IMR-90 (cell line): ENCODE measurements at regions not wholly inside any gene's neighbourhood (a gene's known extent, or its start where the extent isn't known, plus 50 kb on each side); places are given as distances from the start of the nearest gene placed in this dataset.
"Not testable (repeated sequence)": the region's sequence is repeated elsewhere in the genome, so short reads cannot be mapped to it uniquely, and the experiment has no call there.

Experiments
- ATAC-seq: fragments of 200-7000 bp; cut with Tn5 transposase; 2 replicates; pipeline ENCODE4 v1.9.1; 2020; ENCODE audit warnings: low read depth, mild to moderate bottlenecking, moderate library complexity
- BruUV-seq: library from RNA; stranded (reverse); fragments of 400-500 nt; replicated peaks from 2 replicates; lab custom pipeline; 2021; lab: Mats Ljungman, UMichigan
- CTCF ChIA-PET: fragments of 300-600 bp; formaldehyde crosslinking; extraction: SDS; loops from one replicate; lab custom pipeline; 2021; ENCODE audit warnings: antibody characterized with exemption; lab: Yijun Ruan, JAX
- POLR2A ChIA-PET: fragments of 300-600 bp; sonication (Branson Sonifier 250); formaldehyde crosslinking; loops from one replicate; lab custom pipeline; 2022; ENCODE audit warnings: antibody characterized with exemption; ENCODE audit not compliant: unreplicated experiment; lab: Charles Lee
- DNase-seq: peaks from one replicate; pipeline ENCODE4 v3.0.0; 2013
- H2AFZ ChIP-seq: replicated peaks from 2 replicates; pipeline ENCODE3; 2013; ENCODE audit warnings: low read length, mild to moderate bottlenecking; ENCODE audit not compliant: poor library complexity
- H2AK5ac ChIP-seq: 2 replicates; pipeline ENCODE4 v1.6.1; 2013; ENCODE audit warnings: low read depth, low read length, inconsistent platforms
- H2AK9ac ChIP-seq: replicated peaks from 2 replicates; pipeline ENCODE3; 2013; ENCODE audit warnings: mild to moderate bottlenecking, low read depth, low read length, moderate library complexity; ENCODE audit not compliant: poor library complexity
- H2BK120ac ChIP-seq: 2 replicates; pipeline ENCODE4 v1.6.1; 2013; ENCODE audit warnings: low read depth, low read length, inconsistent platforms
- H2BK15ac ChIP-seq: 3 replicates; pipeline ENCODE4 v1.6.1; 2013; ENCODE audit warnings: low read depth, low read length, inconsistent platforms
- H2BK20ac ChIP-seq: 2 replicates; pipeline ENCODE4 v1.6.1; 2013; ENCODE audit warnings: low read depth, mild to moderate bottlenecking, inconsistent platforms, low read length, moderate library complexity
- H2BK5ac ChIP-seq: 2 replicates; pipeline ENCODE4 v1.6.1; 2013; ENCODE audit warnings: mild to moderate bottlenecking, low read depth, low read length, inconsistent platforms; ENCODE audit not compliant: poor library complexity, severe bottlenecking
- H3K14ac ChIP-seq: replicated peaks from 2 replicates; pipeline ENCODE4 v1.6.1; 2013; ENCODE audit warnings: low read depth, low read length, inconsistent platforms
- H3K18ac ChIP-seq: 2 replicates; pipeline ENCODE4 v1.6.1; 2013; ENCODE audit warnings: low read depth, low read length, control low read depth
- H3K23ac ChIP-seq: 2 replicates; pipeline ENCODE4 v1.6.1; 2013; ENCODE audit warnings: low read depth, low read length, inconsistent platforms
- H3K27ac ChIP-seq: 2 replicates; pipeline ENCODE4 v1.5.1; 2013; ENCODE audit warnings: mild to moderate bottlenecking, control low read depth, low read length; ENCODE audit not compliant: insufficient read depth
- H3K27me3 ChIP-seq: 2 replicates; pipeline ENCODE4 v1.6.1; 2013; ENCODE audit warnings: low read length; ENCODE audit not compliant: control insufficient read depth, insufficient read depth
- H3K36me3 ChIP-seq: 2 replicates; pipeline ENCODE4 v1.6.1; 2013; ENCODE audit warnings: low read length, mixed read lengths; ENCODE audit not compliant: control insufficient read depth, insufficient read depth
- H3K4ac ChIP-seq: 2 replicates; pipeline ENCODE4 v1.6.1; 2013; ENCODE audit warnings: low read depth, low read length, inconsistent platforms
- H3K4me1 ChIP-seq: 2 replicates; pipeline ENCODE4 v1.6.1; 2013; ENCODE audit warnings: low read length, mixed read lengths; ENCODE audit not compliant: control insufficient read depth, insufficient read depth
- H3K4me2 ChIP-seq: 2 replicates; pipeline ENCODE4 v1.6.1; 2013; ENCODE audit warnings: low read depth, mild to moderate bottlenecking, control low read depth, low read length, moderate library complexity
- H3K4me3 ChIP-seq: 2 replicates; pipeline ENCODE4 v1.5.1; 2013; ENCODE audit warnings: low read depth, mild to moderate bottlenecking, control low read depth, low read length, moderate library complexity; ENCODE audit not compliant: insufficient read depth
- H3K56ac ChIP-seq: 2 replicates; pipeline ENCODE4 v1.6.1; 2013; ENCODE audit warnings: low read length, inconsistent platforms; ENCODE audit not compliant: insufficient read depth; ENCODE audit errors: extremely low read depth
- H3K79me1 ChIP-seq, 2 experiments: 2 replicates each; pipeline ENCODE4 v1.6.1; 2013; ENCODE audit warnings: low read length in 2 of 2, inconsistent platforms in 1 of 2, low read depth in 1 of 2
- H3K9ac ChIP-seq: 2 replicates; pipeline ENCODE4 v1.6.1; 2013; ENCODE audit warnings: low read depth, low read length, control low read depth
- H3K9me1 ChIP-seq: 2 replicates; pipeline ENCODE4 v1.6.1; 2013; ENCODE audit warnings: low read length, inconsistent platforms; ENCODE audit not compliant: insufficient read depth
- H3K9me3 ChIP-seq: 2 replicates; pipeline ENCODE4 v1.6.1; 2013; ENCODE audit warnings: low read length; ENCODE audit not compliant: control insufficient read depth, insufficient read depth
- H4K20me1 ChIP-seq: 2 replicates; pipeline ENCODE4 v1.6.1; 2013; ENCODE audit warnings: low read length, inconsistent platforms; ENCODE audit not compliant: insufficient read depth
- H4K5ac ChIP-seq: 2 replicates; pipeline ENCODE4 v1.6.1; 2013; ENCODE audit warnings: mild to moderate bottlenecking, low read depth, low read length, control low read depth
- H4K8ac ChIP-seq, 2 experiments: 2 replicates each; pipeline ENCODE4 v1.6.1; 2013; ENCODE audit warnings: low read depth in 2 of 2, low read length in 2 of 2, control low read depth in 1 of 2, inconsistent platforms in 1 of 2
- H4K91ac ChIP-seq: 2 replicates; pipeline ENCODE4 v1.6.1; 2013; ENCODE audit warnings: low read depth, low read length, inconsistent platforms; ENCODE audit not compliant: insufficient read depth
- WGBS, 2 experiments: methylation state at CpG; one replicate each; pipeline versions ENCODE4 v1.1.5 to v1.1.7; 2013; ENCODE audit warnings: missing lambda C conversion rate in 2 of 2; ENCODE audit not compliant: insufficient read length in 1 of 2; ENCODE audit errors: extremely low coverage in 2 of 2; 5-methylcytosine and 5-hydroxymethylcytosine counted together
- dilution Hi-C: fragments of 300-500 bp; cut with HindIII; formaldehyde crosslinking; loops from one replicate; pipeline ENCODE4 v1.14.3; 2018; ENCODE audit warnings: low sequenced_read_pairs; ENCODE audit not compliant: unreplicated experiment
- in situ Hi-C: fragments of 300-500 bp; cut with MboI; formaldehyde crosslinking; loops from 3 replicates; pipeline ENCODE4 v1.14.3; 2019; ENCODE audit warnings: low sequenced_read_pairs, inconsistent platforms, mixed read lengths
- intact Hi-C: fragments of 100-400 bp; cut with micrococcal nuclease; formaldehyde crosslinking; loops from 2 replicates; pipeline ENCODE4 v1.10.0; 2022

DNA sequence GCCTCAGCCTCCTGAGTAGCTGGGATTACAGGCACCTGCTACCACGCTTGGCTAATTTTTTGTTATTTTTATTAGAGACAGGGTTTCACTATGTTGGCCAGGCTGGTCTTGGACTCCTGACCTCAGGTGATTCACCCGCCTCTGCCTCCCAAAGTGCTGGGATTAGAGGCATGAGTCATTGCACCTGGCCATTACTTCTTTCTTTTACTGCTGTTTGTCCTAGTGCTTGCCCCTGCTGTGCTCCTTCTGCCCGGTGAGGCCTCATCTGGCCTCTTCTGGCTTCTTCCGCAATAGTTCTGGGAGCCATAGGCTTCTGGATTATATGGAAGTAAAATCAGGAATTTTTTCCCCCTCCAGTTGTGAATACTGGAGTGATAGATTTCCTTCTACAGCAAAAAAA, 266.3 kb downstream of the STIM2 start:
- H4K8ac ChIP-seq, H3K9ac ChIP-seq, intact Hi-C loops, H2AK9ac ChIP-seq, H4K91ac ChIP-seq, in situ Hi-C loops, H3K4me1 ChIP-seq, CTCF ChIA-PET, H3K79me1 ChIP-seq, H3K56ac ChIP-seq, H3K4ac ChIP-seq, H2AFZ ChIP-seq, H3K36me3 ChIP-seq, H3K14ac ChIP-seq, H3K9me1 ChIP-seq, H2BK20ac ChIP-seq, H2BK15ac ChIP-seq, H3K18ac ChIP-seq, H3K23ac ChIP-seq, DNase-seq, H3K9me3 ChIP-seq, ATAC-seq, H3K27me3 ChIP-seq, H4K5ac ChIP-seq, POLR2A ChIA-PET, H2BK5ac ChIP-seq, H2BK120ac ChIP-seq, H3K4me3 ChIP-seq, H4K20me1 ChIP-seq, BruUV-seq, dilution Hi-C loops, H3K4me2 ChIP-seq, H3K27ac ChIP-seq, H2AK5ac ChIP-seq: not testable (repeated sequence)
- WGBS, 2 experiments = no CpG with 5 or more reads among the region's 4 CpGs
